Osteoblast (primary cell): ENCODE measurements at regions not wholly inside any gene's neighbourhood (a gene's known extent, or its start where the extent isn't known, plus 50 kb on each side); places are given as distances from the start of the nearest gene placed in this dataset.

Source experiments
- DNase-seq: peaks from one replicate; pipeline ENCODE4 v3.0.0; 2011; ENCODE audit warnings: low spot score, mixed read lengths; ENCODE audit not compliant: insufficient read length; ENCODE audit errors: missing footprints
- H2AFZ ChIP-seq: 2 replicates; pipeline ENCODE4 v1.6.0; 2011; ENCODE audit warnings: mild to moderate bottlenecking, low read length
- H3K27ac ChIP-seq: 2 replicates; pipeline ENCODE4 v1.5.1; 2011; ENCODE audit warnings: mild to moderate bottlenecking, low read depth, low read length, moderate library complexity
- H3K27me3 ChIP-seq: 2 replicates; pipeline ENCODE4 v1.6.0; 2012; ENCODE audit warnings: mild to moderate bottlenecking, control low read depth, inconsistent platforms, low read length, moderate library complexity; ENCODE audit not compliant: insufficient read depth
- H3K36me3 ChIP-seq: 2 replicates; pipeline ENCODE4 v1.5.1; 2011; ENCODE audit warnings: mild to moderate bottlenecking, low read length, control low read depth, moderate library complexity; ENCODE audit not compliant: insufficient read depth
- H3K4me1 ChIP-seq: 2 replicates; pipeline ENCODE4 v1.5.1; 2011; ENCODE audit warnings: mild to moderate bottlenecking, low read length, control low read depth, moderate library complexity; ENCODE audit not compliant: insufficient read depth
- H3K4me2 ChIP-seq: 2 replicates; pipeline ENCODE4 v1.6.0; 2011; ENCODE audit warnings: mild to moderate bottlenecking, low read length; ENCODE audit not compliant: insufficient read depth
- H3K4me3 ChIP-seq: fragments of 200-600 bp; sonication (generic); 3 replicates; pipeline ENCODE4 v1.5.1; 2012; ENCODE audit warnings: mild to moderate bottlenecking, low read length, inconsistent platforms; ENCODE audit not compliant: insufficient read depth
- H3K79me2 ChIP-seq: 2 replicates; pipeline ENCODE4 v1.6.0; 2012; ENCODE audit warnings: mild to moderate bottlenecking, low read length, control low read depth, inconsistent platforms; ENCODE audit not compliant: insufficient read depth
- H3K9me3 ChIP-seq: 2 replicates; pipeline ENCODE4 v1.5.1; 2011; ENCODE audit warnings: low read depth, low read length, control low read depth
- H4K20me1 ChIP-seq: 2 replicates; pipeline ENCODE4 v1.6.0; 2012; ENCODE audit warnings: mild to moderate bottlenecking, low read length, control low read depth; ENCODE audit not compliant: insufficient read depth
- TF ChIP-seq, protein P1 (sequence below): IDR thresholded peaks from 2 replicates; pipeline ENCODE4 v1.5.1; 2011; ENCODE audit warnings: mild to moderate bottlenecking, low read depth, low read length, moderate library complexity; ENCODE audit errors: extremely low read depth

DNA sequence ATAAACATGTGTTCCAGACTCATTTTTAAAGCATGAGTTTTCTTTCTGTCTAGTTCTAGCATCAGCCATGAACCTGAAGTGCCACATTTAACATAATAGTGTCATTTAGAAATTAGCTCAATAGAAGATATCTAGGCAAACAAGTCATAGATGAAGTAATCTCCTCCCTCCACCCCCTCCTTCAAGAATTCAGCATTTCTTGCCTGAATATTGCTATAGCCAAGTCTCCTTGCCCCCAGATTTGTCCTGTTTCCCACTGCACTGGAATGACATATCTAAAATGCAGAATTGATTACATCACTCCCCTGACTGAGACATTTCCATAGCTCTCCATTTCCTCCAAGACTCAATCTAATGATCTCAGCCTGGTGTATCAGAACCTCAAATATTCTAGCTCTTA lies 134.9 kb upstream of the BACH2 start:
- Histone ChIP-seq H3K36me3 (no peaks in the 10 kb centered on the region), H4K20me1 (no peaks in the 10 kb centered on the region), H3K79me2 (no peaks in the 10 kb centered on the region), H3K27me3 (peaks cover 3% of the 10 kb centered on the region), H2AFZ (no peak overlapping the region), H3K4me3 (no peak overlapping the region), H3K4me1 (no peaks in the 10 kb centered on the region), H3K27ac (no peak overlapping the region), H3K4me2 (no peak overlapping the region), H3K9me3 (peaks cover 4% of the 10 kb centered on the region)
- no peak for DNase-seq
- TF ChIP-seq, protein P1, sequence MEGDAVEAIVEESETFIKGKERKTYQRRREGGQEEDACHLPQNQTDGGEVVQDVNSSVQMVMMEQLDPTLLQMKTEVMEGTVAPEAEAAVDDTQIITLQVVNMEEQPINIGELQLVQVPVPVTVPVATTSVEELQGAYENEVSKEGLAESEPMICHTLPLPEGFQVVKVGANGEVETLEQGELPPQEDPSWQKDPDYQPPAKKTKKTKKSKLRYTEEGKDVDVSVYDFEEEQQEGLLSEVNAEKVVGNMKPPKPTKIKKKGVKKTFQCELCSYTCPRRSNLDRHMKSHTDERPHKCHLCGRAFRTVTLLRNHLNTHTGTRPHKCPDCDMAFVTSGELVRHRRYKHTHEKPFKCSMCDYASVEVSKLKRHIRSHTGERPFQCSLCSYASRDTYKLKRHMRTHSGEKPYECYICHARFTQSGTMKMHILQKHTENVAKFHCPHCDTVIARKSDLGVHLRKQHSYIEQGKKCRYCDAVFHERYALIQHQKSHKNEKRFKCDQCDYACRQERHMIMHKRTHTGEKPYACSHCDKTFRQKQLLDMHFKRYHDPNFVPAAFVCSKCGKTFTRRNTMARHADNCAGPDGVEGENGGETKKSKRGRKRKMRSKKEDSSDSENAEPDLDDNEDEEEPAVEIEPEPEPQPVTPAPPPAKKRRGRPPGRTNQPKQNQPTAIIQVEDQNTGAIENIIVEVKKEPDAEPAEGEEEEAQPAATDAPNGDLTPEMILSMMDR, result no peak

DNA sequence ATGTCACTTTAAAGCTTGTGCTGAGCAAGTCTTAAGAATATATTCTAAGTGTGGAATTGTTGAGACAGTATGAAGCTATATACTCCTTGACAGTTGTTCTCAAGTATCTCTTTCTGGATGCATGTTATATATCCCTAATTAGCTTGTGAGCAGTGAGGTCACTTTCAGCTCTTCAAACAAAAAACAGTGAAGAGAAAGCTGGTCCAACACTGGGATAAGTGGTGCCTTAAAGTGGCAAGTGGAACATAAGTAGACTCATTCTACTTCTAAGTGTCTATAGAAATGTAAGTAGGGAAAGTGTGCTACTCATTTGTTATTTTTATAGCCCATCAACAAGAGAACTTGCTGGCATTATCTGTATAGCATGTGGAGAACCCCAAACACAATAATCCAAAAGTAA lies 133.1 kb upstream of the BACH2 start:
- DNase-seq, result no peak
- TF ChIP-seq, protein P1, result no peak
- H4K20me1 ChIP-seq, result no peaks in the 10 kb centered on the region

GRCh38 chr6:90428514-90428913 lies 131.9 kb upstream of the BACH2 start:
- no peak overlapping the region for H2AFZ ChIP-seq

More for the DNA sequence above, 133.1 kb upstream of the BACH2 start:
- Histone ChIP-seq H3K4me1 (no peaks in the 10 kb centered on the region), H3K9me3 (peaks cover 4% of the 10 kb centered on the region), H3K4me2 (no peak overlapping the region), H3K27ac (no peak overlapping the region), H3K79me2 (no peaks in the 10 kb centered on the region), H2AFZ (no peak overlapping the region), H3K36me3 (no peaks in the 10 kb centered on the region), H3K27me3 (peaks cover 3% of the 10 kb centered on the region), H3K4me3 (no peak overlapping the region)

GRCh38 chr6:90425161-90425641 lies 128.6 kb upstream of the BACH2 start:
- TF ChIP-seq, protein P1, result no peak
- DNase-seq, result no peak
- no peak overlapping the region for H2AFZ ChIP-seq

More at GRCh38 chr6:90428514-90428913, 131.9 kb upstream of the BACH2 start:
- TF ChIP-seq, protein P1, result no peak
- Histone ChIP-seq H3K4me3 (no peak overlapping the region), H3K4me2 (no peak overlapping the region), H3K4me1 (no peaks in the 10 kb centered on the region), H4K20me1 (no peaks in the 10 kb centered on the region), H3K36me3 (no peaks in the 10 kb centered on the region), H3K27ac (no peak overlapping the region), H3K9me3 (peaks cover 4% of the 10 kb centered on the region), H3K79me2 (no peaks in the 10 kb centered on the region), H3K27me3 (peaks cover 3% of the 10 kb centered on the region)
- no peak for DNase-seq

More at GRCh38 chr6:90425161-90425641, 128.6 kb upstream of the BACH2 start:
- no peaks in the 10 kb centered on the region for H3K36me3 ChIP-seq
- peaks cover 4% of the 10 kb centered on the region for H3K9me3 ChIP-seq
- H4K20me1 ChIP-seq, result no peaks in the 10 kb centered on the region
- H3K27ac ChIP-seq, result no peak overlapping the region
- peaks cover 4% of the 10 kb centered on the region for H3K27me3 ChIP-seq
- no peak overlapping the region for H3K4me2 ChIP-seq
- no peaks in the 10 kb centered on the region for H3K79me2 ChIP-seq
- no peaks in the 10 kb centered on the region for H3K4me1 ChIP-seq
- no peak overlapping the region for H3K4me3 ChIP-seq
